Vagina (tissue), 2 donors: ENCODE measurements at regions not wholly inside any gene's neighbourhood (a gene's known extent, or its start where the extent isn't known, plus 50 kb on each side); places are given as distances from the start of the nearest gene placed in this dataset.

Source experiments
- POLR2AphosphoS5 ChIP-seq, 2 donors: sonication (generic); formaldehyde crosslinking; IDR thresholded peaks; one replicate each; pipeline ENCODE4 v1.9.0; 2017; ENCODE audit warnings: antibody characterized with exemption in 2 of 2, mild to moderate bottlenecking in 2 of 2, low read depth in 1 of 2; ENCODE audit not compliant: insufficient read depth in 1 of 2
- TF ChIP-seq, protein P1 (sequence below), 3 experiments: fragments of 450-650 bp in 2 of 3; fragments of 200-600 bp in 1 of 3; sonication (generic) in 1 of 3; IDR thresholded peaks; one replicate each; pipeline ENCODE4 v1.5.1; 2017 to 2019; ENCODE audit warnings: antibody characterized with exemption in 3 of 3, mild to moderate bottlenecking in 2 of 3, moderate library complexity in 2 of 3

DNA sequence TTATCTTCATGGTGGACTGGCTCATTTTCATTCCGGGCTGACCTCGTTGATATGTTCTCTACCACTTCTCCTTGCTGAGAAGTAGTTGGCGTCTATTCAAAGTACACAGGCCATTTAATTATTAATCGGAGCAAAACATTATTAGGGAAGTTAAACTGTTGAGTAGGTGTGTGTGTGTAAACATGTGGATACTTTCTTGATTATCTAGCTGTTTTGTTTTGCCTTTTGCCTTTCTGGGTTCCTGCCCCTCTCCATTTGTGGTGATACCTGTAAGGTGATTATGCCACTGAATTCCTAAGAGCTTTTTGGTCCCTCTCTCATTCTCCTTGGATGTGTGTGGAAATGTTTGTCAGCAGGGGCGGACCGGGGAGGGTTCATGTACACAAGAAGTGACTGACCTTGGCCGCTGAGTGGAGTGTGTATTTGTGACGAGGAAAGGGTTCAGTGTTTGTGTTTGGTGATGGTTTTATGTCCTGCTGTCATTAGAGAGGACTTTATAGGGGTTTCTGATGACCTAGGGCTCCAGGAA lies 56.6 kb upstream of the PPP2R5A start:
- TF ChIP-seq, protein P1, sequence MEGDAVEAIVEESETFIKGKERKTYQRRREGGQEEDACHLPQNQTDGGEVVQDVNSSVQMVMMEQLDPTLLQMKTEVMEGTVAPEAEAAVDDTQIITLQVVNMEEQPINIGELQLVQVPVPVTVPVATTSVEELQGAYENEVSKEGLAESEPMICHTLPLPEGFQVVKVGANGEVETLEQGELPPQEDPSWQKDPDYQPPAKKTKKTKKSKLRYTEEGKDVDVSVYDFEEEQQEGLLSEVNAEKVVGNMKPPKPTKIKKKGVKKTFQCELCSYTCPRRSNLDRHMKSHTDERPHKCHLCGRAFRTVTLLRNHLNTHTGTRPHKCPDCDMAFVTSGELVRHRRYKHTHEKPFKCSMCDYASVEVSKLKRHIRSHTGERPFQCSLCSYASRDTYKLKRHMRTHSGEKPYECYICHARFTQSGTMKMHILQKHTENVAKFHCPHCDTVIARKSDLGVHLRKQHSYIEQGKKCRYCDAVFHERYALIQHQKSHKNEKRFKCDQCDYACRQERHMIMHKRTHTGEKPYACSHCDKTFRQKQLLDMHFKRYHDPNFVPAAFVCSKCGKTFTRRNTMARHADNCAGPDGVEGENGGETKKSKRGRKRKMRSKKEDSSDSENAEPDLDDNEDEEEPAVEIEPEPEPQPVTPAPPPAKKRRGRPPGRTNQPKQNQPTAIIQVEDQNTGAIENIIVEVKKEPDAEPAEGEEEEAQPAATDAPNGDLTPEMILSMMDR (IDR thresholded peaks at IDR 0.05): no peak
- TF ChIP-seq POLR2AphosphoS5 (IDR thresholded peaks at IDR 0.05; ENCODE audit: insufficient read depth in 1 of 2, low read depth in 1 of 2): no peak
